ENCODE measurements at regions not wholly inside any gene's neighbourhood (a gene's known extent, or its start where the extent isn't known, plus 50 kb on each side); places are given as distances from the start of the nearest gene placed in this dataset.

DNA sequence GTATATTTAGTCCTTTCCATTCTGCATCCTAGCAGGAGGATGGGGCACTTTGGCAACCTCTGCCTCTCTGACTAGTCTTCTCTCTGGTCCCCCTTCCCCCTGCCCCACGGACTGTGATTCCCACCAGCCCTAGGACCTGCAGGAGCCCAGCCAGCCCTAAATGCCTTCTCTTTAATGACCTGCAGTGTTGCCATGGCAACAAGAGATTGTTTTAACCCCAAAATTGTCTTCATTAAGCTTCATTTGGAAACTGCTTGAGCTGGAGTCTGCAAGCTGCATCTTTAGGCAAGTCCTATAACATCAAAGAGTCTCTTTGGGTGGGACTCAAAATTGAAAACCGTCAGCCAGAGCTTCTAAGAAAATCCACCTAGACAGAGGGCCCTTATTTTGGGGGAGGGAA is 59.7 kb upstream of the ANKRD34C start:
- TF ChIP-seq, protein P1, sequence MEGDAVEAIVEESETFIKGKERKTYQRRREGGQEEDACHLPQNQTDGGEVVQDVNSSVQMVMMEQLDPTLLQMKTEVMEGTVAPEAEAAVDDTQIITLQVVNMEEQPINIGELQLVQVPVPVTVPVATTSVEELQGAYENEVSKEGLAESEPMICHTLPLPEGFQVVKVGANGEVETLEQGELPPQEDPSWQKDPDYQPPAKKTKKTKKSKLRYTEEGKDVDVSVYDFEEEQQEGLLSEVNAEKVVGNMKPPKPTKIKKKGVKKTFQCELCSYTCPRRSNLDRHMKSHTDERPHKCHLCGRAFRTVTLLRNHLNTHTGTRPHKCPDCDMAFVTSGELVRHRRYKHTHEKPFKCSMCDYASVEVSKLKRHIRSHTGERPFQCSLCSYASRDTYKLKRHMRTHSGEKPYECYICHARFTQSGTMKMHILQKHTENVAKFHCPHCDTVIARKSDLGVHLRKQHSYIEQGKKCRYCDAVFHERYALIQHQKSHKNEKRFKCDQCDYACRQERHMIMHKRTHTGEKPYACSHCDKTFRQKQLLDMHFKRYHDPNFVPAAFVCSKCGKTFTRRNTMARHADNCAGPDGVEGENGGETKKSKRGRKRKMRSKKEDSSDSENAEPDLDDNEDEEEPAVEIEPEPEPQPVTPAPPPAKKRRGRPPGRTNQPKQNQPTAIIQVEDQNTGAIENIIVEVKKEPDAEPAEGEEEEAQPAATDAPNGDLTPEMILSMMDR (IDR thresholded peaks at IDR 0.05; ENCODE audit: poor library complexity), result no peak
- no peak for TF ChIP-seq EZH2 (IDR thresholded peaks at IDR 0.05; ENCODE audit: borderline replicate concordance)

Measured in hepatocyte (in vitro differentiated cells).